GM12892 (cell line): ENCODE measurements at regions not wholly inside any gene's neighbourhood (a gene's known extent, or its start where the extent isn't known, plus 50 kb on each side); places are given as distances from the start of the nearest gene placed in this dataset.

ENCODE experiments used
- POLR2A ChIP-seq: IDR thresholded peaks from 2 replicates; pipeline ENCODE4 v1.6.1; 2011; ENCODE audit warnings: low read depth, low read length, control low read depth
- POLR2AphosphoS5 ChIP-seq: IDR thresholded peaks from 2 replicates; pipeline ENCODE4 v1.6.1; 2011; ENCODE audit warnings: low read depth, low read length, control low read depth
- TAF1 ChIP-seq: IDR thresholded peaks from 2 replicates; pipeline ENCODE4 v1.6.1; 2011; ENCODE audit warnings: low read depth, mild to moderate bottlenecking, control low read depth, low read length, borderline replicate concordance

DNA sequence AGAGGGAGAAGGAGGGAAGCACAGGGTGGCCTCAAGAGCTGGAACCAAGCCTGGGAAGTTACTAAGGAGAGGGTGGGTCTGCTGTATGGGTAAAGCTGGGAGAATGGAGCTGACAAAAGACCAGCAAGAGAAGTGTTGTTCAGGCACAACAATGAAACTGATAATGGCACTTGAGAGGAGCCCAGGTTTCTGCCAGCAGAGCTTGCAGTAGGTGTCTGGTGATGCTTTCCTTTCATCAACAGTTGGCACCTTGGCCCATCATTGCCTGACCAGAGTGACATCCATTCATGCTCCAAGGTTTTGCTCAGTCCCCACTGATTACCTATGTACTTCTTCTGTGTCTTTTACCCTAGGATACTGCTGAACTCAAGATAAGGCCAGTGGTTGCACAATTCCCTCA lies 92.9 kb upstream of the CXCR4 start:
- TF ChIP-seq POLR2AphosphoS5 = no peak
- no peak for TF ChIP-seq POLR2A
- no peak for TF ChIP-seq TAF1
